ENCODE measurements at regions not wholly inside any gene's neighbourhood (a gene's known extent, or its start where the extent isn't known, plus 50 kb on each side); places are given as distances from the start of the nearest gene placed in this dataset.

DNA sequence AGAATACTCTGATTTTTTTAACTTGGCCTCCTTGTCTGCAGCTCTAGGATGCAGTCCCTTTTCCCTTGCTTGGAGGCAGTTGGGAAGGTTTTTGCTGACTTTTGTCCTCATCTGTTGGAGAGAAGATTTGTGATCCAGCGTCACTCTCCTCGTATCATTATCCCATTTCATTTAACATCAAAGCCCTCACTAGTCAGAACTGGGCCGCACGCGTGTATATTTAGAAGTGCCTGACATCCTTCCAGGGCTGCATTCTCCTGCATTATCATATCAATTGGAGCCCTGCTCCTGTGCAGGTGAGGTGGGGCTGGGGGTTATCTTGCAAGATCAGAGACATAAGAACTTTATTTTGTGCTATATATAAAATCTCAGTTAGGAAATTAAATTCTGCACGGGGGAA is 435.1 kb upstream of the HS6ST1 start:
- DNase-seq (ENCODE audit: low read depth in 4 of 4, low spot score in 3 of 4) = no peak

DNA sequence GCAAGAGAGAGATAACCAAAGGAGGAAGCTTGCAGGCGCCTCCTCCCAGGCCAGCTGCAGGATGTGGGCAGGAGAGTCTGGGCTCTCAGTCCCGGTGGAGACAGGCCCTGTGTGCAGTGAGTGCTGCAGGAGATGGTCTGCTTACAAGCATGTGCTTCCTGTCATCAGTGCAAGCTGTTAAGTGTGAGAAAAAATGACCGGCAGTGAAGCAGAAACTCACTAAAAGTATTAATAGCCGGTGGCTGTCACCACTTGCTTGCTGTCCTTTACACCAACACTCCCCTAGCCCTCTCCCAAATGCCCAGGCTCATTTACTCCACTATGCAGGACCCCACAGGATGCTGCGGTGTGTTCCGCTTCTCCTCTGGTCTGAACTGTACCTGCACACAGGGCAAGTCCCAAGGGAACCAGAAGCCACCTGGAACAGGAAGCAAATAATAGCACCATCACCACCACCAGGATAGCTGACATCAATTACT is 435.6 kb upstream of the HS6ST1 start:
- no peak for DNase-seq (ENCODE audit: low read depth in 4 of 4, low spot score in 3 of 4)

DNA sequence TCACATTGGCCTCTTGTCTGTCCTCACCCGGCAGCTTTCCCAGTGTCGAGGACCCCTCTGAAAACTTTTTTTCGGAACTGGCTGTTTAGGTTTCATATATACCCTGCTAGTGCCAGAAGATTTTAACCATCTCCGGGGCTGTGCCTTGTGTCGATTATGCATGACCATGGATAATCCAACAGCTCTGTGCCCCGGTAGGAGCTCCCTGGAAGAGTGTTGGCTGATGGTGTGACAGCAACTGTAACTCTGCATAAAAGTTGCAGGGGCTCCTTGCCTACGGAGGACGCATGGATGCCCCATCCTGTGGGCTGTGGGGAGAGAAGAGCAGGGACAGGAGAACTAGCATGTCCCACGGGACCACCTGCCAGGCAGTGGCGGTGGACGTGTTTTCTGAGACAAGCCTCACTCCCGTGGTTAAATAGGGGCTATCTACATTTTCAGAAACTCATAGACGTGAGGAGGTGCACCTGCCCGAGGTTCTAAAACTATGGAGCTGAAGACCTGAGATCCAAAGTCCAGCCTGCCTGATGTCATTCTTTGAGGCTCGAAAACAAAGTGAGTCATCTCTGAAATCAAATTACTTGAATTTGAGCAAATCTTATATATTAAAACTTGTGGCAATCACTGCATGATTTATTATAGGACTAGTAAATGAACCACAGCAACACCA is 437.2 kb upstream of the HS6ST1 start:
- DNase-seq (ENCODE audit: low read depth in 4 of 4, low spot score in 3 of 4) = no peak

DNA sequence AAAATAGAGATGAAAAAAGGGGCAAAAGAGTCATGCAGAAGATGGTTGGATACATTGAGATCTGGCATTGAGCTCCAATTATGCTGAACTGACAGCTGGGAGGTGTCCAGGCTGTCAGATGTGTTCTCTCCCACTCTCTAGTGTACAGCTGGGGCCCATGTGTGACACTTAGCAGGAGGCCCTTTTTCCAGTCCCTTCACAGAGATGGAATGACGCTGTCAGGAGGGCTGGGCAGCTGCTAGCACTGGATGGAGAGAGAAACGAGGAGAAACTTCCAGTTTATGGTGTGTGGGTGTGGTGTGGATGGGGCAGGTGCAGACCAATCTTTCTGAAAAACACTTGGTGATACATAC is 437.7 kb upstream of the HS6ST1 start:
- DNase-seq (ENCODE audit: low read depth in 4 of 4, low spot score in 3 of 4) = peak in 3 of 4 donors; percentile 40 to 60 (median 56)

DNA sequence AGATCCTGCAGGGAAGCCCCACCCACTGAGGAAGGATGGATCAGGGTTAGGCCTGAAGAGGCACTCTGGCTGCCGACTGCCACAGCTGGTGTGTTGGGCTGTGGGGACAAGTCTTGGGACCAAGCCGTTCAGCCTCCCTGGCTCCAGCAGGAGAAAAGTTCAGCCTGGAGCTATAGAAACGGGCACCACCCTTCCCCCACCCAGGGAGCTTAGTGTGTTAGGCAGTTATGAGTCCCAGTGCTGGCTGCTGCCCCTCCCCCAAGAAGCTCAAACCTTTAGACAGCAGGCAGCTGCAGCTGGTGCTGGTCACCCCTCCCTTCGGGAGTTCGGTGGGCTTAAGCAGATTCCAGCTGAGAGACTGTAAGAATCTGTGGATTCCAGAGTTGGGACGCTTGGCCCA is 447.1 kb upstream of the HS6ST1 start:
- no peak for DNase-seq (ENCODE audit: low read depth in 4 of 4, low spot score in 3 of 4)

DNA sequence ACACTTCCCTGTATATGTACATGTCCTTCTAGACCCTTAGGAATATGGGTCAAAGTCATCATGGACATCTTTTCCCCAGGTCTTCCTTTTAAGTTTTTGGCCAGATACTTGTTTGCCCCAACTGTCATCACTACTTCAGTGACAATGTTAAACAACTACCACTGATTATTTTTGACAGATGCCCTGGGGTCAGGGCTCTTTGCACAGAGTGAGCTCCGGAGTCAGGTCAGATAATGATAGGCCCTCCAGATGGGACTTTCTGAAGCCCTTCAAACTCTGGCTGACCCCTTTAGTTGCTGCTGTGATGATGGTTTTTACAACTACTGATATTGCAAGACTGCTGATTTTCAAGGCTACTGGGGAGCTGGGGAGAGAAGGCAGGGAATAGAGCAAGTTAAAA is 449.4 kb upstream of the HS6ST1 start:
- DNase-seq (ENCODE audit: low read depth in 4 of 4, low spot score in 3 of 4) = no peak

DNA sequence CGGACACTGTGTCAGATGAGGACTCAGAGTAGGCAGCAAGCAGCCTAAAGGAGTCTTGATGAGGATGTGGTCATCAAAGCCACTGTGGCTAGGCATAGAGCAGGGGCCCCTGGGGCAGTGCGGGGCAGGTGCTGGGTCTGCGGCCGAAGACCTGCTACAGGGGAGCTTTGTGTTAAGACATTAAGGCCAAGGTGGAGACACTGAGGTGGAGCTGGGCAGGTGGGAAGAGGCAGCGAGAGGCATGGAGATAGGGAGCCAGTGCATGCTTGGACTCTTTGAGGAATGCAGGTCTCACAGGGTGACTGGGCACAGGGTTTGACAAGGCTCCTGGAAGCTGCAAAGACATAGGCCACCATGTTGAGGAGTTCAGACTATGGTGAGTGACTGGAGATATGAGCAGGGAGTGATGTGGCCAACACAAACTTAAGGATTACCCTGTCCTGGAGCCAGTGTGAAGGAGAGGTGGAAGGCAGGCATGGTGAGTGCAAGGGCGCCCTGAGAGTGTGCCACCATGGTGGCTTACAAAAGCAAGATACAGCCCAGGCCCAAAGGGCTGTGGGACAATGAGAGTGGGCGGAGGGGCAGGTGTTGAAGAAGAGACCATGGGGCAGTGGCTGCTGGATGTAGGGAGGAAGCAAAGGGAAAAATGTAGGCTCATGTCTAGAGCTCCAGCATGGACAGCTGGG is 450.9 kb upstream of the HS6ST1 start:
- DNase-seq (ENCODE audit: low read depth in 4 of 4, low spot score in 3 of 4) = no peak

DNA sequence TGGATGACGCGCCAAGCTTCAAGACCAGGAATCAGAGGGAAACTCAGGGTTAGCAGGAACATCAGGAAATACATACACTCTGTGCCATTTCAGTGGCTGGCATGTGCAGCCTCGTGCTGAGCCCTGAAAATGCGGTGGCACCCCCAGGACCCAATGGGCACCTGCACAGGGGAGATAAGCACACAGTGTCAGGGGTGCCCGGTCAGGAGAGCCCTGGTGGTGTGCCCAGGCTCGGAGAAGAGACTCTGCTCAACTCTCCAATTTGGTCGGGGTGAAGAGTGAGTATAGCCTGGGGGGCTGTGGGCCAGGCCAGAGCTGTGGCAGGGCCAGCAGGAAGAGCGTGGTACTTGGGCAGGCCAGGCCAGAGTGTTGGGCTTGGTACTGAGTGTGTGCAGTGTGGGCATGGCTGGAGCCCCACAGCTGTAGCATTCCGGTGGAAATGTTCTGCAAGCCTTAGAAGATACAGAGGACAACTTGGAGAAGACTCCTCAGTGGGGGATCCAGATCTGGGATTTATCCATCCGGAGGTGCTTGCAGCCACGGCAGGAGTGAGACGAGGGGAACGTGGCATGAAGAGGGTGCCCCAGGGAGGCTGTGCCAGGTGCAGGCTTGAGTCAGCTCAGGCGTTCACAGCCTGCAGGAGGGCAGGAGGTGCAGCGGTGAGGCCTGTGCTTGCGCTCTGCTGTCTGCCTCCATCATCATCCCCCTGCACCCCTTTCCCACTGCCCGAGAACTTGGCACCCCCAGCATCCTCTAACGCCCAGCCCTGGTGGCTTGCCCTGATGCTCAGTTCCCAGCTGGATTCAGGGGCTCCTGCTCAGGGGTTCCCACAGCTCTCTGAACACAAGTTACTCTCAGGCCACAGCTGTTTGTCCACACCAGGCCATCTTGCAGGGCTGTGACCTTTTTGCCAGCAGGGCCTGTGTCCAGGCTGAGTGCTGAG is 451.7 kb upstream of the HS6ST1 start:
- DNase-seq (ENCODE audit: low read depth in 4 of 4, low spot score in 3 of 4) = no peak

DNA sequence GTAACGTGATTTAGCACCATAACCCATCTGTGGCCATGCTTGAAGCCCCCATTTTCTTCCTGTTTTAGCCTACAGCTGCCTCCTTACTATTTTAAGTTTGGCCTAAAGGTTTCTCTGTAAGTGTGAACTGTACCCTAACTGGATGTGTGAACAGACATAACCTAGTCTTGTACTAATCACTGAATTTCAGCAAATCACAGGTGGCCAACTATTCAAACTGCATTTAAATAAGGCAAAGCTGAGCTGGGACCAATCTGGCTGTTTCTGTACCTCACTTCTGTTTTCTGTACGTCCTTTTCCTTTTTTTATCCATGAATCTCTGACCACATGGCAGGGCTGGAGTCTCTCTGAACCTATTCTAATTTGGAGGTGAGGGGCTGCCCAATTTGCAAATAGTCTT is 452.7 kb upstream of the HS6ST1 start:
- DNase-seq (ENCODE audit: low read depth in 4 of 4, low spot score in 3 of 4) = no peak

DNA sequence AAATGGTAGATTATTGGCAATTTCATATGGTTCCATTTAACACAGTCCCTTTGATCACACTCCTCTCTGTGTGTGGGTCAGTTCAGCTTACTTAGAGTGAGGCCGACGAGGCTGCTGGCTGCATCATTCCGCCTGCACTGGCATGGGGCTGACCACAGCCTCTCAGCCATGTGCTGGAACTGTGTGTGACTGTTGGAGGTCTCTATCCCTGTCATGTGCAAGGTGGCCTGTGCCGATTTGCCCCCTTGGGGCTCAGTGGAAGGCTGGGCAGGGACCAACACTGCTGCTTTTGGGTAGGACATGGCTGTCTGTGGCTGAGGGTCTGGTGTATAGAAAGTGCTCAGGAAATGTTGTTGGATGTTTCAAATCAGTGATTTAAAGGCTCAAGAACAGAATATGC is 454.0 kb upstream of the HS6ST1 start:
- no peak for DNase-seq (ENCODE audit: low read depth in 4 of 4, low spot score in 3 of 4)

DNA sequence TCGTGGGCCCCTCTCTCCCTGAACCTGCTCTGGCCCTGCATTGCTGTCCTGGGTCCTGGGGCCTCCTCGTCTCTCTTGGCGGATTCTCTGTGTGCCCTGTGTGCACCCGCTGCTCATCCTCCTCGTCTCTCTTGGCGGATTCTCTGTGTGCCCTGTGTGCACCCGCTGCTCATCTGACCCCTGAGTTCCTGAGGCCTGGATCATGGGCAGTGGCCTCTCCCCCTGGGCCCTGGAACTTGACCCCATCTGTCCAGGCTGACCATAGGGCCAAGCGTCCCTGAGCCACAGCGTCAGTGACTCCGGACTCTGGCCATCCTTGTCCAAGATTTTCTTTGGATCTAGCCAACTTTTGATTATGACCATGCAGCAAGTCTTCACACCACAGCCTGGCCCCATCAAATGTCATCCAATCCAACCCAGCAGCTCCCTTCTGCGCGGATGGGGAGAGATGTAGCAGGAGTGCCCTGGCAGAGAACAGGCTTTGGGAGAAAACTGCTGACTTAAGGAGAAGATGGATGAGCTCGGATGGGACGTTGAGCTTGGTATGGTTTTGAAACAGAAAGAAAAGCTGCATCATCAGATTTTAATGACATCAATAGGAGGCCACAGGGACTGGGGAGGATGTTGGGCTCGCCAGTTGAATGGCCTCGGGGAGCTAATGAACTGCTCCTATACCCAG is 455.1 kb upstream of the HS6ST1 start:
- no peak for DNase-seq (ENCODE audit: low read depth in 4 of 4, low spot score in 3 of 4)

DNA sequence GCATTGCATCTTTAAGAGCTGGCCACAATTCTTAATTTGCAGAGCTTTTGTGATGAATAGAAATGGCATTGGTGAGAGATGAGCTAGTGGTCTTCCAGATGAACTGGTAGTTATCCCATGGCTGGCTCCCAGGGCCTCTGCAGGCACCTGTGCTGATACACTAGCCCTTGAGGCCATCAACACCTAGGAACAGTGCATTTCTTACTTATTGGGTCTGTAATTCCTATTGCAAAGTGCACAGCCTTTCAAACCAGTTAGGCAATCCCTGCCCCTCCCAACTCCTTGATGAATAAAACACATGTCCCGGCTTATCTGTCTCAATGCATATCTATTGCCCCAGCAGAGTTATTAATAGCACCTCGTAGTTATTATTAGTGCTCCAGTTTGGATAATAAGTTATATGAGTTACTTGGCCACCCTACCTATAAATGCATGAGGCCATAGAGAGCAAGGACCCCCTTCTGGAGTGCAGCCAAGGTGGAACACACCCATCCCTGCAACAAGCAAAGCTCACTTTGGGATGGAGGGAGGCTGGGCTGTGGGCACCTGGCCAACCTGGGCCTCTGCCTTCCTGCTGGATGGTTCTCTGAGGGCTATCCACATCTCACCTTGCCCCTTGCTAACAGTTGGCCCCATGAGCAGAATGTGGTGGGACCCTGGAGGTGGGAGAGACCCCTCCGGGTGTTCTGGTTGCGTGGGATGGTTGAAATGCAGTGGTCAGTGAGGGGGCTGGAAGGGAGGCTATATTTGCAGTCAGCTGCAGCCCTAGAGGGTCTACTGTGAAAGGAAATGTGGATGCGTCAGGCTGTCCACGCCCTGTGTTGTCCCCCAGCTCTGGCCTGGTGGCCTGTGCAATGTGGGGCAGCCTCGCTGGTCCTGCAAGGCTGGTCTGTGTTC is 455.9 kb upstream of the HS6ST1 start:
- no peak for DNase-seq (ENCODE audit: low read depth in 4 of 4, low spot score in 3 of 4)

DNA sequence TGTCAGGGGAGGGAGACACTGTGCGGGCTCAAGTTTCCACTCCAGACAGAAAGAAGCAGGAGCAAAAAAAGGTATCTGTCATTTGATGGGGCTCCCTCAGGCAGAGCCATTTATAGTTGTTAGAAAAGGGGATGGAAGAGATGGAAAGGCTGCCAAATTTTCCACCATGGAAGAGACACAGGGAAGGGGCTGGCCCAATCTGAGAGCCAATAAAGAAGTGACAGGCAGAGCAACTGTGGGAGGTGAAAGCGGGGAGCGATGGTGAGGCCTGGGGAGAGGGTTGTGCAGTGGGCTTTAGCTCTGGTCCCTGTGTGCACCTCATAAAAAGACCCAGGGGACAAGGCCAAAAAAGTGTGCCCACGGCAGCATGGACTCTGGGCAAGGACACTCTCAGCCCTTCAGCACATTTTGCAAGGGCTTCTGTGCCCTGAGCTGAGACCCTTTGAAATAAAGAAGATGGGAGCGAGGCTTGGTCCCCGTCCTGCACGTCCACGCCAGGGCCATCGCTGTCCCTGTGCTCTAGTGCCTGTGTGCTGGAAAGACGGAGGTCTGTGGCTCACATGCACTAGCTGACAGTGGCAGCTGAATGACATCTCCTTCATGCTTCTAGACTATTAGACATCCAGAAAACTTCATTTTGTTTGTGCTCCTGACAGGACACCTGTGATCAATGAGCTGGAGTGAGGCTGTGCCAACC is 456.7 kb upstream of the HS6ST1 start:
- no peak for DNase-seq (ENCODE audit: low read depth in 4 of 4, low spot score in 3 of 4)

DNA sequence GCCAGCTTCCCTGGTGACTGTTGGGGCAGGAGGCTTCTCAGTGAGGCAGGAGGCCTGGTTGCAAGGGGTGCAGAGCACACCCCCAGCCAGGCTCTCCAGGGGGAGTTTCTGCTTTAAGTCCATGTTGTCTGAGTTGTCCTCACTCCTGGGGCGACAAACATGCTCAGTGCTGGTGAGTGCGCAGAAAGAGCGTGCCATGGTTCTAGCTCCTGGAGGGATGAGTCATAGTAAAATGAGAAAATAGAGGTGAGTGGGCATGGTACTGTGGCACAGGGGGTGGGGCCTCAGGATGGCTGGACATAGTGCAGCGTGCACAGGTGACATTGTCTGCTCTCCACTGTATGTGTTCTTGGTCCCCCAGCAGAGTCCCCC is 457.2 kb upstream of the HS6ST1 start:
- DNase-seq (ENCODE audit: low read depth in 4 of 4, low spot score in 3 of 4) = no peak

DNA sequence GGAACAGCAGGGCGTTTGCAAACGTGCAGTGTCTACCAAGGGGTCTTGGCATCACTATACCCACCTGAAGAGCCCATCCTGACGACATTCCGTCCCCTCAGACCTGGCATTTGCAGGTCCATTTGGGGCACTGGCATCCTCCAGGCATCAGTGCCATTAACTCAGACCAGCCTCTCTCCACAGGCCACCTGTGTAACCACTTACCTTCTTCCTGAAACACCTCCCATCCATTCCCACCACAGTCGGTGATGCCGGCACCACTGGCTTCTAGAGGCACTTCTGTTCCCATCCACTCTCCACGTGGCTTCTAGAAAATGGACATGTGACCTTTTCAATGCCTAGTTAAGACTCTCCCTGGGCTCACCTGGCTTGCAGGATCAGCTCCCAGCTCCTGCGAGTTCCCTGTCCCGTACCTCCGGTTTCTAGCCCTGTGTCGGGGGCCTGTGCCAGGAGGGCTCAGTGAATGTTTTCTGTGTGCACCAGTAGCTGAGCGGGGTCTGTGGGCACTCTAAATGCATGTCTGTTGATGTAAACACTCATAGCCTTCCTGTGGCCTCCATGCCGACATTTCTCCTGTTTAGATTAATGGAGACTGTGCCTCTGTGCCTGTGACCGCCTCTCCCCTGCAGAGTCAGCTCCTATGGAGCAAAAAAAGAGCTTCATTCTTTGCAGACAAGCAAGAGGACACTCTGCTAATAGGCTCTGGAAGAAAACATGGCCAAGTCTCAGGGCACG is 458.0 kb upstream of the HS6ST1 start:
- no peak for DNase-seq (ENCODE audit: low read depth in 4 of 4, low spot score in 3 of 4)

DNA sequence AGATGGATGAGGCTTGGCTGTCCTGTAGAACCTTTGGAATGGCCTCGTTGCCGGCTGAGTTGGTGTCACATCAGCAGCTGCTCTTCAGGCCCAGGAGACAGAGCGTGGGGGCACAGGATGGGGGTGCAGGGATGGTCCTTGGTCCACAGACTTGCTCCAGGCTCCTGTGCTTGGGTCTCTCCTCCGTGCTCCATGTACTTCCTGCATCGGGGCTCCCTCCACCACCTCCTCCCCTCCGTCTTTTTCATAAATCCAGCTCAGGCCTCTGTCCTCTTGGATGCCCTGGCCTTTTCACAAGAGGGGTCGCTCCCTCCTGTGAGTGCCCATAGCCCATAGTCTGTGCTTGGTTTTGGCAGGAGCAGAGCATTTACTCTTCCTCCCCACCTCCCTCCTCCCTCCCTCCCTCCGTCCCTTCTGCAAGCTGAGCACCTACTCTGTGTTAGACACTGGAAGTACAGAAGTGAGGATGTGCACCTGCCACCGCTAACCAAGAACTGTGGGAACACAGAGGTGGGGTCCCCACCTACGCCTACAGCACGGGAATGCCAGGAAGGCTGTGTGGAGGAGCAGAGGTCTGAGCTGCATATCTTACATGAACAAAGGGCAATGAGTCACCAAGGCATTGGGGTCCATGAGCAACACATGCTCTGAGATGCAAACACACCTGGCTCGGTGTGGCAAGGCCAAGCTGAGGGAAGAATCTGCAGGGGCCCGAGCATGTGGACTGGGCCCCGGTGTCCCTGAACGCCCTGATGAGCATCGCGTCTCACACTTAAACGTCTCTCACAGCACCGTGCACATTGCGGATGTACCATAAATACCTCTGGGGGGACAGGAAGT is 458.7 kb upstream of the HS6ST1 start:
- DNase-seq (ENCODE audit: low read depth in 4 of 4, low spot score in 3 of 4) = no peak

DNA sequence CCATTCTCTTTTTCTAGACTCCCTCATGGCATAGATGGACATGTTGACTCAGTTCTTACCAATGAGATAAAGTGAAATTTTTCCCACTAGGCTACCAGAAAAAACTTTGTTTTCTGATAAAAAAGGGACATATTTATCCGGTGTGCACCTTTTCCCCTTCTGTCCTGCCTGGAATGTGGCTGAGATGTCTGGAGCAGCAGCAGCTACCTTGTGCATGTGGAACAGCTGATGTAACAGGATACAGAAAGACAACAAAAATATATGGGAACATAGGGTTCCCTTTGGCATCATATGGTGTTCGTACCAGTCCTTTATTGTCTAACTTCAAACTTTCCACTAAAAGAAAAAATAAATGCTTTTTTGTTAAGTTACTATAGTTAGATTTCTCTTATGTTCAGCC is 460.2 kb upstream of the HS6ST1 start:
- DNase-seq (ENCODE audit: low read depth in 4 of 4, low spot score in 3 of 4) = no peak
